HepG2 (cell line): ENCODE measurements at regions not wholly inside any gene's neighbourhood (a gene's known extent, or its start where the extent isn't known, plus 50 kb on each side); places are given as distances from the start of the nearest gene placed in this dataset.

ENCODE experiments used
- ELF1 ChIP-seq: sonication (generic); formaldehyde crosslinking; IDR thresholded peaks from 2 replicates; pipeline ENCODE4 v1.4.0; 2020; ENCODE audit warnings: missing genetic modification reagents
- ISL2 ChIP-seq: sonication (generic); formaldehyde crosslinking; IDR thresholded peaks from 2 replicates; pipeline ENCODE4 v1.5.0; 2020; ENCODE audit warnings: missing genetic modification reagents
- KDM5A ChIP-seq: fragments of 200-600 bp; sonication (generic); IDR thresholded peaks from 2 replicates; pipeline ENCODE4 v1.7.0; 2018; ENCODE audit warnings: antibody characterized with exemption, mild to moderate bottlenecking, low read length, borderline replicate concordance
- STAG1 ChIP-seq: sonication (generic); formaldehyde crosslinking; IDR thresholded peaks from 2 replicates; pipeline ENCODE4 v1.4.0; 2020; ENCODE audit warnings: missing genetic modification reagents
- THAP9 ChIP-seq: sonication (generic); formaldehyde crosslinking; IDR thresholded peaks from 2 replicates; pipeline ENCODE4; 2020; ENCODE audit warnings: missing genetic modification reagents, mild to moderate bottlenecking, borderline replicate concordance
- ZBTB42 ChIP-seq: sonication (generic); formaldehyde crosslinking; IDR thresholded peaks from 2 replicates; pipeline ENCODE4 v1.5.0; 2020; ENCODE audit warnings: mild to moderate bottlenecking, missing genetic modification reagents
- ZNF7 ChIP-seq: IDR thresholded peaks from 2 replicates; pipeline ENCODE4 v1.6.1; 2016; ENCODE audit warnings: missing biosample characterization, missing genetic modification reagents
- ZNF850 ChIP-seq: sonication (generic); formaldehyde crosslinking; conservative IDR thresholded peaks from 2 replicates; pipeline ENCODE4 v1.9.0; 2021; ENCODE audit warnings: mild to moderate bottlenecking, missing genetic modification reagents
- TF ChIP-seq, protein P1 (sequence below): sonication (generic); formaldehyde crosslinking; IDR thresholded peaks from 2 replicates; pipeline ENCODE4 v1.4.0; 2020; ENCODE audit warnings: low read depth, missing genetic modification reagents
- TF ChIP-seq, protein P2 (sequence below): IDR thresholded peaks from 2 replicates; pipeline ENCODE4 v1.6.1; 2012; ENCODE audit warnings: inconsistent platforms
- TF ChIP-seq, protein P3 (sequence below): IDR thresholded peaks from 2 replicates; pipeline ENCODE4 v1.6.1; 2016; ENCODE audit warnings: missing compliant biosample characterization, missing genetic modification reagents, borderline replicate concordance
- TF ChIP-seq, protein P4 (sequence below): sonication (generic); formaldehyde crosslinking; IDR thresholded peaks from 2 replicates; pipeline ENCODE4 v1.5.0; 2020; ENCODE audit warnings: missing genetic modification reagents

GRCh38 chr20:60078351-60079250 lies 120.4 kb downstream of the CDH26 start (continued):
- TF ChIP-seq, protein P1, sequence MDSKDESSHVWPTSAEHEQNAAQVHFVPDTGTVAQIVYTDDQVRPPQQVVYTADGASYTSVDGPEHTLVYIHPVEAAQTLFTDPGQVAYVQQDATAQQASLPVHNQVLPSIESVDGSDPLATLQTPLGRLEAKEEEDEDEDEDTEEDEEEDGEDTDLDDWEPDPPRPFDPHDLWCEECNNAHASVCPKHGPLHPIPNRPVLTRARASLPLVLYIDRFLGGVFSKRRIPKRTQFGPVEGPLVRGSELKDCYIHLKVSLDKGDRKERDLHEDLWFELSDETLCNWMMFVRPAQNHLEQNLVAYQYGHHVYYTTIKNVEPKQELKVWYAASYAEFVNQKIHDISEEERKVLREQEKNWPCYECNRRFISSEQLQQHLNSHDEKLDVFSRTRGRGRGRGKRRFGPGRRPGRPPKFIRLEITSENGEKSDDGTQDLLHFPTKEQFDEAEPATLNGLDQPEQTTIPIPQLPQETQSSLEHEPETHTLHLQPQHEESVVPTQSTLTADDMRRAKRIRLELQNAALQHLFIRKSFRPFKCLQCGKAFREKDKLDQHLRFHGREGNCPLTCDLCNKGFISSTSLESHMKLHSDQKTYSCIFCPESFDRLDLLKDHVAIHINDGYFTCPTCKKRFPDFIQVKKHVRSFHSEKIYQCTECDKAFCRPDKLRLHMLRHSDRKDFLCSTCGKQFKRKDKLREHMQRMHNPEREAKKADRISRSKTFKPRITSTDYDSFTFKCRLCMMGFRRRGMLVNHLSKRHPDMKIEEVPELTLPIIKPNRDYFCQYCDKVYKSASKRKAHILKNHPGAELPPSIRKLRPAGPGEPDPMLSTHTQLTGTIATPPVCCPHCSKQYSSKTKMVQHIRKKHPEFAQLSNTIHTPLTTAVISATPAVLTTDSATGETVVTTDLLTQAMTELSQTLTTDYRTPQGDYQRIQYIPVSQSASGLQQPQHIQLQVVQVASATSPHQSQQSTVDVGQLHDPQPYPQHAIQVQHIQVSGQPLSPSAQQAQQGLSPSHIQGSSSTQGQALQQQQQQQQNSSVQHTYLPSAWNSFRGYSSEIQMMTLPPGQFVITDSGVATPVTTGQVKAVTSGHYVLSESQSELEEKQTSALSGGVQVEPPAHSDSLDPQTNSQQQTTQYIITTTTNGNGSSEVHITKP, result no peak
- TF ChIP-seq ELF1 (CRISPR knock-in tag), result no peak
- TF ChIP-seq ZBTB42, result no peak
- TF ChIP-seq, protein P2, sequence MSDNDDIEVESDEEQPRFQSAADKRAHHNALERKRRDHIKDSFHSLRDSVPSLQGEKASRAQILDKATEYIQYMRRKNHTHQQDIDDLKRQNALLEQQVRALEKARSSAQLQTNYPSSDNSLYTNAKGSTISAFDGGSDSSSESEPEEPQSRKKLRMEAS, result no peak
- TF ChIP-seq STAG1 (CRISPR knock-in tag), result no peak
- TF ChIP-seq, protein P3, sequence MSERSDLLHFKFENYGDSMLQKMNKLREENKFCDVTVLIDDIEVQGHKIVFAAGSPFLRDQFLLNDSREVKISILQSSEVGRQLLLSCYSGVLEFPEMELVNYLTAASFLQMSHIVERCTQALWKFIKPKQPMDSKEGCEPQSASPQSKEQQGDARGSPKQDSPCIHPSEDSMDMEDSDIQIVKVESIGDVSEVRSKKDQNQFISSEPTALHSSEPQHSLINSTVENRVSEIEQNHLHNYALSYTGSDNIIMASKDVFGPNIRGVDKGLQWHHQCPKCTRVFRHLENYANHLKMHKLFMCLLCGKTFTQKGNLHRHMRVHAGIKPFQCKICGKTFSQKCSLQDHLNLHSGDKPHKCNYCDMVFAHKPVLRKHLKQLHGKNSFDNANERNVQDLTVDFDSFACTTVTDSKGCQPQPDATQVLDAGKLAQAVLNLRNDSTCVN (CRISPR knock-in tag), result no peak
- no peak for TF ChIP-seq ZNF7 (CRISPR knock-in tag)
- no peak for TF ChIP-seq ZNF850 (CRISPR knock-in tag)
- TF ChIP-seq, protein P4, sequence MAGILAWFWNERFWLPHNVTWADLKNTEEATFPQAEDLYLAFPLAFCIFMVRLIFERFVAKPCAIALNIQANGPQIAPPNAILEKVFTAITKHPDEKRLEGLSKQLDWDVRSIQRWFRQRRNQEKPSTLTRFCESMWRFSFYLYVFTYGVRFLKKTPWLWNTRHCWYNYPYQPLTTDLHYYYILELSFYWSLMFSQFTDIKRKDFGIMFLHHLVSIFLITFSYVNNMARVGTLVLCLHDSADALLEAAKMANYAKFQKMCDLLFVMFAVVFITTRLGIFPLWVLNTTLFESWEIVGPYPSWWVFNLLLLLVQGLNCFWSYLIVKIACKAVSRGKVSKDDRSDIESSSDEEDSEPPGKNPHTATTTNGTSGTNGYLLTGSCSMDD (CRISPR knock-in tag), result no peak
- TF ChIP-seq THAP9, result no peak
- no peak for TF ChIP-seq ISL2 (CRISPR knock-in tag)
- no peak for TF ChIP-seq KDM5A
